ENCODE measurements at regions not wholly inside any gene's neighbourhood (a gene's known extent, or its start where the extent isn't known, plus 50 kb on each side); places are given as distances from the start of the nearest gene placed in this dataset.

GRCh38 chr9:121567500-121568342 lies 68.1 kb upstream of the GGTA1 start:
- Histone ChIP-seq H3K27me3 (ENCODE audit: low read depth) (no peaks in the 10 kb centered on the region), H3K4me1 (peaks cover 37% of the 10 kb centered on the region), H3K4me3 (peak overlapping the region; percentile 67), H3K9me3 (replicated peaks) (no peaks in the 10 kb centered on the region), H3K36me3 (no peaks in the 10 kb centered on the region), H3K27ac (replicated peaks) (peak overlapping the region; percentile 87)
- no peak for TF ChIP-seq CTCF (IDR thresholded peaks at IDR 0.05; ENCODE audit: borderline replicate concordance)
- intact Hi-C loops (cut with micrococcal nuclease): no loop called here
- DNase-seq: peak; percentile 26

GRCh38 chr9:121568343-121569265 lies 69.0 kb upstream of the GGTA1 start:
- no peak for TF ChIP-seq CTCF (IDR thresholded peaks at IDR 0.05; ENCODE audit: borderline replicate concordance)
- H3K36me3 ChIP-seq: no peaks in the 10 kb centered on the region
- DNase-seq: peak; percentile 60
- intact Hi-C loops (cut with micrococcal nuclease): no loop called here
- H3K4me3 ChIP-seq: peak overlapping the region; percentile 67
- H3K27ac ChIP-seq (replicated peaks): peak overlapping the region; percentile 87
- no peaks in the 10 kb centered on the region for H3K9me3 ChIP-seq (replicated peaks)
- H3K27me3 ChIP-seq (ENCODE audit: low read depth): no peaks in the 10 kb centered on the region
- H3K4me1 ChIP-seq: peaks cover 37% of the 10 kb centered on the region

GRCh38 chr9:121569266-121569648 lies 69.6 kb upstream of the GGTA1 start:
- H3K9me3 ChIP-seq (replicated peaks): no peaks in the 10 kb centered on the region
- TF ChIP-seq CTCF (IDR thresholded peaks at IDR 0.05; ENCODE audit: borderline replicate concordance): no peak
- intact Hi-C loops (cut with micrococcal nuclease): no loop called here
- H3K4me3 ChIP-seq: peak overlapping the region; percentile 67
- peaks cover 37% of the 10 kb centered on the region for H3K4me1 ChIP-seq
- H3K27ac ChIP-seq (replicated peaks): peak overlapping the region; percentile 87
- no peaks in the 10 kb centered on the region for H3K36me3 ChIP-seq
- no peak for DNase-seq
- H3K27me3 ChIP-seq (ENCODE audit: low read depth): no peaks in the 10 kb centered on the region

GRCh38 chr9:121572581-121572980 lies 72.9 kb upstream of the GGTA1 start:
- Histone ChIP-seq H3K4me1 (peaks cover 34% of the 10 kb centered on the region), H3K9me3 (replicated peaks) (no peaks in the 10 kb centered on the region), H3K27me3 (ENCODE audit: low read depth) (no peaks in the 10 kb centered on the region), H3K27ac (replicated peaks) (no peak overlapping the region), H3K4me3 (no peak overlapping the region), H3K36me3 (no peaks in the 10 kb centered on the region)
- no peak for DNase-seq
- no peak for TF ChIP-seq CTCF (IDR thresholded peaks at IDR 0.05; ENCODE audit: borderline replicate concordance)
- intact Hi-C loops (cut with micrococcal nuclease): no loop called here

GRCh38 chr9:121573717-121574485 lies 74.3 kb upstream of the GGTA1 start:
- TF ChIP-seq CTCF (IDR thresholded peaks at IDR 0.05; ENCODE audit: borderline replicate concordance): peak; percentile 10
- Histone ChIP-seq H3K27me3 (ENCODE audit: low read depth) (no peaks in the 10 kb centered on the region), H3K4me1 (peaks cover 25% of the 10 kb centered on the region), H3K4me3 (no peak overlapping the region), H3K36me3 (no peaks in the 10 kb centered on the region), H3K27ac (replicated peaks) (no peak overlapping the region), H3K9me3 (replicated peaks) (no peaks in the 10 kb centered on the region)
- intact Hi-C loops (cut with micrococcal nuclease): no loop called here
- DNase-seq: no peak

Data from left ventricle myocardium inferior (tissue), 1 donor.